Astrocyte of the spinal cord (primary cell): ENCODE measurements at regions not wholly inside any gene's neighbourhood (a gene's known extent, or its start where the extent isn't known, plus 50 kb on each side); places are given as distances from the start of the nearest gene placed in this dataset.

ENCODE experiments used
- DNase-seq: peaks from one replicate; pipeline ENCODE4 v3.0.0; 2011; ENCODE audit warnings: low read depth, low spot score
- H3K4me3 ChIP-seq: 2 replicates; pipeline ENCODE4 v1.5.1; 2011; ENCODE audit warnings: low read depth, mild to moderate bottlenecking, low read length, moderate library complexity
- CTCF ChIP-seq: IDR thresholded peaks from 2 replicates; pipeline ENCODE4 v1.5.1; 2012; ENCODE audit warnings: low read depth, mild to moderate bottlenecking, low read length, inconsistent platforms
- in situ Hi-C: cut with HindIII; loops from 2 replicates; pipeline ENCODE4 v1.10.0; 2017; ENCODE audit warnings: low sequenced_read_pairs

GRCh38 chr12:98329589-98329988 lies 185.8 kb upstream of the TMPO start:
- DNase-seq = no peak
- TF ChIP-seq CTCF = no peak
- H3K4me3 ChIP-seq = no peak overlapping the region
- in situ Hi-C loops = no loop called here

GRCh38 chr12:98332642-98333041 lies 182.7 kb upstream of the TMPO start:
- in situ Hi-C loops = no loop called here
- no peak for DNase-seq
- H3K4me3 ChIP-seq = no peak overlapping the region
- TF ChIP-seq CTCF = no peak

- DNase-seq = no peak
- no peak for TF ChIP-seq CTCF
- no peak overlapping the region for H3K4me3 ChIP-seq
- in situ Hi-C loops = no loop called here
Observed at GRCh38 chr12:98334768-98335167, 180.6 kb upstream of the TMPO start.

- no peak overlapping the region for H3K4me3 ChIP-seq
- no peak for TF ChIP-seq CTCF
- no peak for DNase-seq
- in situ Hi-C loops = no loop called here
Observed at GRCh38 chr12:98341026-98341425, 174.4 kb upstream of the TMPO start.

- in situ Hi-C loops = no loop called here
Observed at GRCh38 chr12:98341732-98342131, 173.7 kb upstream of the TMPO start.

GRCh38 chr12:98343002-98343567 lies 172.3 kb upstream of the TMPO start:
- DNase-seq = no peak
- H3K4me3 ChIP-seq = no peak overlapping the region
- in situ Hi-C loops = no loop called here
- TF ChIP-seq CTCF = no peak

More at GRCh38 chr12:98341732-98342131, 173.7 kb upstream of the TMPO start:
- no peak for TF ChIP-seq CTCF
- DNase-seq = no peak
- H3K4me3 ChIP-seq = no peak overlapping the region
